HCT116 (cell line): ENCODE measurements at regions not wholly inside any gene's neighbourhood (a gene's known extent, or its start where the extent isn't known, plus 50 kb on each side); places are given as distances from the start of the nearest gene placed in this dataset.
A peak's percentile ranks its signal among the peaks of the same experiment; 100 is the strongest.

Experiments used
- ATAC-seq: fragments of 200-7000 bp; cut with Tn5 transposase; 2 replicates; pipeline ENCODE4 v1.9.1; 2020; ENCODE audit warnings: mild to moderate bottlenecking, moderate library complexity
- BruUV-seq: library from RNA; stranded (reverse); fragments of 400-500 nt; replicated peaks from 2 replicates; lab custom pipeline; 2021; lab: Mats Ljungman, UMichigan
- CTCF ChIA-PET: fragments of 300-600 bp; sonication (Branson Sonifier 250); formaldehyde crosslinking; loops from one replicate; lab custom pipeline; 2021; ENCODE audit warnings: antibody characterized with exemption; lab: Charles Lee
- POLR2A ChIA-PET: fragments of 300-600, 350-600 bp; sonication (Branson Sonifier 250); formaldehyde crosslinking; loops from one replicate; lab custom pipeline; 2021; ENCODE audit warnings: antibody characterized with exemption; lab: Charles Lee
- RAD21 ChIA-PET, 2 experiments: fragments of 300-600 bp; sonication (Branson Sonifier 250); formaldehyde crosslinking; loops; one replicate each; lab custom pipeline; 2023; ENCODE audit warnings: low total read pairs in 2 of 2; ENCODE audit not compliant: uncharacterized antibody in 2 of 2, unreplicated experiment in 2 of 2, low non-redundant PET in 1 of 2; lab: Charles Lee
- DNase-seq: peaks from one replicate; pipeline ENCODE4 v3.0.0-alpha.2; 2010; ENCODE audit warnings: low read depth, low spot score
- H2AFZ ChIP-seq: fragments of 200-600 bp; shearing (Covaris generic), sonication (generic); 2 replicates; pipeline ENCODE4 v1.6.1; 2017; ENCODE audit warnings: low read depth, mixed run types, mixed read lengths, antibody characterized with exemption, low read length; ENCODE audit not compliant: poor library complexity, severe bottlenecking
- H3K27ac ChIP-seq: 2 replicates; pipeline ENCODE4 v1.5.1; 2012; ENCODE audit warnings: low read depth, low read length
- H3K27me3 ChIP-seq: fragments of 200-600 bp; sonication (generic); 2 replicates; pipeline ENCODE4 v1.6.1; 2016; ENCODE audit warnings: mixed run types, low read length, mixed read lengths; ENCODE audit not compliant: insufficient read depth
- H3K36me3 ChIP-seq, 2 experiments: fragments of 200-500 bp in 1 of 2; fragments of 200-600 bp in 1 of 2; sonication (Bioruptor generic) in 1 of 2; sonication (generic) in 1 of 2; 2 replicates each; pipeline versions ENCODE4 v1.5.1 to v1.6.1; 2014 to 2016; ENCODE audit warnings: low read length in 2 of 2, inconsistent platforms in 1 of 2, mixed read lengths in 1 of 2, mixed run types in 1 of 2; ENCODE audit not compliant: insufficient read depth in 2 of 2, control insufficient read depth in 1 of 2
- H3K4me1 ChIP-seq, 2 experiments: fragments of 200-600 bp in 1 of 2; sonication (generic) in 1 of 2; 2 replicates each; pipeline versions ENCODE4 v1.5.1 to v1.6.1; 2012 to 2017; ENCODE audit warnings: low read length in 2 of 2, inconsistent platforms in 1 of 2, mild to moderate bottlenecking in 1 of 2, mixed read lengths in 1 of 2, mixed run types in 1 of 2, moderate library complexity in 1 of 2; ENCODE audit not compliant: insufficient read depth in 2 of 2, control insufficient read depth in 1 of 2
- H3K4me2 ChIP-seq: fragments of 200-600 bp; sonication (generic); 2 replicates; pipeline ENCODE4 v1.6.1; 2017; ENCODE audit warnings: mixed run types, low read length, mixed read lengths
- H3K4me3 ChIP-seq, 2 experiments: fragments of 200-600 bp in 1 of 2; sonication (generic) in 1 of 2; replicated peaks in 1 of 2; 2 replicates each; pipeline ENCODE4 v1.5.1; 2011 to 2016; ENCODE audit warnings: low read length in 2 of 2, control low read depth in 1 of 2, low read depth in 1 of 2, mild to moderate bottlenecking in 1 of 2, mixed read lengths in 1 of 2, mixed run types in 1 of 2
- H3K79me2 ChIP-seq: fragments of 200-600 bp; sonication (generic); 2 replicates; pipeline ENCODE4 v1.6.1; 2017; ENCODE audit warnings: mild to moderate bottlenecking, mixed run types, low read length, moderate library complexity, mixed read lengths; ENCODE audit not compliant: insufficient read depth
- H3K9ac ChIP-seq: fragments of 200-600 bp; sonication (generic); 2 replicates; pipeline ENCODE4 v1.6.1; 2016; ENCODE audit warnings: low read length, mixed read lengths
- H3K9me2 ChIP-seq: fragments of 200-600 bp; sonication (generic), shearing (Covaris generic); 2 replicates; pipeline ENCODE4 v1.6.1; 2017; ENCODE audit warnings: mixed run types, mild to moderate bottlenecking, moderate library complexity; ENCODE audit not compliant: insufficient read depth
- H3K9me3 ChIP-seq, 2 experiments: fragments of 200-500 bp in 1 of 2; fragments of 200-600 bp in 1 of 2; sonication (Bioruptor generic) in 1 of 2; sonication (generic) in 1 of 2; 2 replicates each; pipeline ENCODE4 v1.6.1; 2014 to 2017; ENCODE audit warnings: low read length in 2 of 2, mixed read lengths in 2 of 2, inconsistent platforms in 1 of 2, low read depth in 1 of 2, mild to moderate bottlenecking in 1 of 2, mixed run types in 1 of 2, moderate library complexity in 1 of 2; ENCODE audit not compliant: control insufficient read depth in 1 of 2, insufficient read depth in 1 of 2
- H4K20me1 ChIP-seq: fragments of 200-600 bp; sonication (generic), shearing (Covaris generic); 2 replicates; pipeline ENCODE4 v1.6.1; 2017; ENCODE audit warnings: mixed run types, mild to moderate bottlenecking, moderate library complexity; ENCODE audit not compliant: insufficient read depth
- ATF3 ChIP-seq: IDR thresholded peaks from 2 replicates; pipeline ENCODE4 v1.6.1; 2012
- CBX3 ChIP-seq: IDR thresholded peaks from 2 replicates; pipeline ENCODE4 v1.6.1; 2012; ENCODE audit warnings: low read depth
- CEBPB ChIP-seq: IDR thresholded peaks from 2 replicates; pipeline ENCODE4 v1.6.1; 2012; ENCODE audit warnings: low read depth
- EGR1 ChIP-seq: IDR thresholded peaks from 2 replicates; pipeline ENCODE4 v1.6.1; 2012; ENCODE audit warnings: low read depth
- EZH2 ChIP-seq: fragments of 200-600 bp; sonication (generic); IDR thresholded peaks from 2 replicates; pipeline ENCODE4 v1.6.1; 2017; ENCODE audit warnings: antibody characterized with exemption, mixed run types
- POLR2A ChIP-seq: IDR thresholded peaks from 2 replicates; pipeline ENCODE4 v1.7.0; 2011; ENCODE audit warnings: borderline replicate concordance; ENCODE audit not compliant: insufficient read depth, insufficient read length; ENCODE audit errors: extremely low read depth
- POLR2AphosphoS5 ChIP-seq: IDR thresholded peaks from 2 replicates; pipeline ENCODE4 v1.6.1; 2011; ENCODE audit warnings: mild to moderate bottlenecking, low read depth, low read length, moderate library complexity
- ZFX ChIP-seq: fragments of 450-650 bp; IDR thresholded peaks from 2 replicates; pipeline ENCODE4 v1.6.1; 2017
- ZNF274 ChIP-seq: fragments of 200-500 bp; sonication (Bioruptor generic); IDR thresholded peaks from 2 replicates; pipeline ENCODE4 v1.6.1; 2014; ENCODE audit warnings: mild to moderate bottlenecking, low read depth, low read length, inconsistent platforms
- intact Hi-C: fragments of 100-400 bp; cut with micrococcal nuclease; formaldehyde crosslinking; loops from 2 replicates; pipeline ENCODE4 v1.10.0; 2022
- TF ChIP-seq, protein P1 (sequence below), 3 experiments: fragments of 200-600 bp in 1 of 3; sonication (generic) in 1 of 3; IDR thresholded peaks in 2 of 3; conservative IDR thresholded peaks in 1 of 3; 2 replicates each; pipeline ENCODE4 v1.5.1; 2012 to 2017; ENCODE audit warnings: low read depth in 2 of 3, low read length in 2 of 3, antibody characterized with exemption in 1 of 3, borderline replicate concordance in 1 of 3, control low read depth in 1 of 3, mild to moderate bottlenecking in 1 of 3, mixed read lengths in 1 of 3, mixed run types in 1 of 3, moderate library complexity in 1 of 3; ENCODE audit not compliant: insufficient read depth in 1 of 3

DNA sequence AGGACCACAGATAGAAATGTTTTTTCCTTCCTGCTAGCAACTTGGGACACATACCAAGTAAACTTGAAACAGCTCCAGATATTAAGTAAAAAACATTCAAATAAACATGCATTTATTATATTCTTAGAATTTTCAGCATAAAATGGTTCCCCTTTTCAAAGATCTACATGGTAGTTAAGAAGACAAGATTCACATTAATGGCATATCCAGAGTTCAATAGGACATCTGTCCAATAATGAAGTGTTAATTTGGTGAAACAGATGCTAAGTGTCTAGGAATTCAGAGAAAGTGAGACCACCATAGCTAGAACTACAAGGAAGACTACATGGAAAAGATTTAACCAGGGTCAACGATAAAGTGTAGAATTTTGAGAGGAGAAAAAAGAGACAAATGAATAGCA, 184.9 kb downstream of the COL12A1 start:
- intact Hi-C loops: no loop called here
- no peak for TF ChIP-seq EGR1

DNA sequence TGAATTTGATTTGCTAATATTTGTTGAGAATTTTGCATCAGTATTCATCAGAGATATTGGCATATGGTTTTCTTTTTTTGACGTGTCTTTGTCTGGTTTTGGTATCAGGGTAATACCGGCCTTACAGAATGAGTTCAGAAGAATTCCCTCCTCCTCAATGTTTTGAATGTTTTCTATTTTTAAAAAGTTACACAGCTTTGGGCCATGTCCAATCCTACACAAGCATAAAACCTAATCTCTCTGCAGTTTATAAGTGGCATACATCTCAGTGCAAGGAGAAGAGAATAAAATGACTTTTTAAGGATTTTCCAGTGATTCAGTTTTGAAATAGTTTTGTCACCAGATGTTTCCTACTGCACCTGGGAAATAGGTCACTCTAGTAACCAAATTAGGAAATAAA, 185.5 kb downstream of the COL12A1 start:
- no TSS peak for BruUV-seq
- Histone ChIP-seq H3K79me2 (no peaks in the 10 kb centered on the region), H3K9me2 (no peaks in the 10 kb centered on the region), H3K9me3 (no peaks in the 10 kb centered on the region), H2AFZ (peak overlapping the region; percentile 35), H3K27ac (no peak overlapping the region), H4K20me1 (no peaks in the 10 kb centered on the region), H3K27me3 (no peaks in the 10 kb centered on the region), H3K9ac (no peak overlapping the region), H3K36me3 (no peaks in the 10 kb centered on the region), H3K4me3 (no peak overlapping the region), H3K4me1 (0 out of 4 replicates have a peak, but pooled peaks cover 0 to 3% of the 10 kb centered on the region in 2 experiments), H3K4me2 (no peak overlapping the region)
- DNase-seq (no peak), ATAC-seq (no peak)
- no peak for TF ChIP-seq CEBPB
- no peak for TF ChIP-seq POLR2A
- no peak for TF ChIP-seq EZH2
- TF ChIP-seq ZFX: no peak
- TF ChIP-seq EGR1: no peak
- TF ChIP-seq CBX3: no peak
- TF ChIP-seq ZNF274: no peak
- no peak for TF ChIP-seq ATF3
- TF ChIP-seq, protein P1, sequence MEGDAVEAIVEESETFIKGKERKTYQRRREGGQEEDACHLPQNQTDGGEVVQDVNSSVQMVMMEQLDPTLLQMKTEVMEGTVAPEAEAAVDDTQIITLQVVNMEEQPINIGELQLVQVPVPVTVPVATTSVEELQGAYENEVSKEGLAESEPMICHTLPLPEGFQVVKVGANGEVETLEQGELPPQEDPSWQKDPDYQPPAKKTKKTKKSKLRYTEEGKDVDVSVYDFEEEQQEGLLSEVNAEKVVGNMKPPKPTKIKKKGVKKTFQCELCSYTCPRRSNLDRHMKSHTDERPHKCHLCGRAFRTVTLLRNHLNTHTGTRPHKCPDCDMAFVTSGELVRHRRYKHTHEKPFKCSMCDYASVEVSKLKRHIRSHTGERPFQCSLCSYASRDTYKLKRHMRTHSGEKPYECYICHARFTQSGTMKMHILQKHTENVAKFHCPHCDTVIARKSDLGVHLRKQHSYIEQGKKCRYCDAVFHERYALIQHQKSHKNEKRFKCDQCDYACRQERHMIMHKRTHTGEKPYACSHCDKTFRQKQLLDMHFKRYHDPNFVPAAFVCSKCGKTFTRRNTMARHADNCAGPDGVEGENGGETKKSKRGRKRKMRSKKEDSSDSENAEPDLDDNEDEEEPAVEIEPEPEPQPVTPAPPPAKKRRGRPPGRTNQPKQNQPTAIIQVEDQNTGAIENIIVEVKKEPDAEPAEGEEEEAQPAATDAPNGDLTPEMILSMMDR (IDR thresholded peaks at IDR 0.05 in 2 of 3, conservative IDR thresholded peaks at IDR 0.05 in 1 of 3; ENCODE audit: borderline replicate concordance in 1 of 3, insufficient read depth in 1 of 3, low read depth in 2 of 3, low read length in 2 of 3): no peak
- TF ChIP-seq POLR2AphosphoS5: no peak
- ChIA-PET RAD21 (no interaction called here), CTCF (no interaction called here), POLR2A (no interaction called here)
- intact Hi-C loops: no loop called here

More for the DNA sequence above, 184.9 kb downstream of the COL12A1 start:
- DNase-seq (no peak), ATAC-seq (no peak)
- POLR2A ChIA-PET: no interaction called here
- Histone ChIP-seq H3K79me2 (no peaks in the 10 kb centered on the region), H3K9ac (no peak overlapping the region), H3K9me2 (no peaks in the 10 kb centered on the region), H2AFZ (peak overlapping the region; percentile 35), H3K4me1 (0 out of 4 replicates have a peak, but pooled peaks cover 0 to 3% of the 10 kb centered on the region in 2 experiments), H3K4me3 (no peak overlapping the region), H3K27ac (no peak overlapping the region), H3K9me3 (no peaks in the 10 kb centered on the region), H3K4me2 (no peak overlapping the region), H3K36me3 (no peaks in the 10 kb centered on the region), H3K27me3 (no peaks in the 10 kb centered on the region), H4K20me1 (no peaks in the 10 kb centered on the region)
- BruUV-seq: no TSS peak
- CTCF ChIA-PET: no interaction called here
- RAD21 ChIA-PET: no interaction called here
